CD4-positive, alpha-beta T cell treated with Interleukin-15 for 1 hour (primary cell): ENCODE measurements at regions not wholly inside any gene's neighbourhood (a gene's known extent, or its start where the extent isn't known, plus 50 kb on each side); places are given as distances from the start of the nearest gene placed in this dataset.

Source experiments
- DNase-seq: peaks from one replicate; pipeline ENCODE4 v3.0.0-alpha.2; 2020

DNA sequence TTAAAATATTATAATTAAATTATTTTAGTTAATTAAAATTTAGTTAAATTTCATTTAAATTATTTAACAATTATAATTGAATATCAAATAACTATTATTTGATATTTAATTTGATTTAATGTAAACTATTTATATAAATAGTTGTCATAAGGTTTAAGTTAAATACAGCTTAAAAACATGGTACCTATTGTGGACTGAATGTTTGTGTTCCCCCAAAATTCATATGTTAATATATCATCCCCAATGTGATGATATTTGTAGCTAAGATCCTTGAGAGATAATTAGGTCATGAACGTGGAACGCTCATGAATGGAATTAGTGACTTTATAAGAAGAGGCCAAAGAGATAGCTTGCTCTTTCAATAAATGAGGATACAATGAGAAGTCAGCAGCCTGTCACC lies 505.7 kb upstream of the LRATD1 start:
- DNase-seq = no peak

DNA sequence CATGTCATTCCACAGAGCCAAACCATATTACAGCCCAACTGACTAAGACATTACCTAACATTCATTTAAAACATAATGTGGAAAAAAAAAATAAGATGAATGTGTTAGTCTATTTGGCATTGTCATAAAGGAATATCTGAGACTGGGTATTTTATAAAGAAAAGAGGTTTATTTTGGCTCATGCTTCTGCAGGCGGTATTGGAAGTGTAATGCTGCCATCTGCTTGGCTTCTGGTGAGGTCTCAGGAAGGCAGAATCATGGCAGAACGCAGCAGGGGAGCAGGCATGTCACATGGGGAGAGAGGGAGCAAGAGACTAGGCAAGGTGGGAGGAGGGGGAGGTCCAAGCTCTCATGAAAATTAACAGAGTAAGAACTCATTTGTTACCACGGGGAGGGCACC lies 504.8 kb upstream of the LRATD1 start:
- DNase-seq = no peak

DNA sequence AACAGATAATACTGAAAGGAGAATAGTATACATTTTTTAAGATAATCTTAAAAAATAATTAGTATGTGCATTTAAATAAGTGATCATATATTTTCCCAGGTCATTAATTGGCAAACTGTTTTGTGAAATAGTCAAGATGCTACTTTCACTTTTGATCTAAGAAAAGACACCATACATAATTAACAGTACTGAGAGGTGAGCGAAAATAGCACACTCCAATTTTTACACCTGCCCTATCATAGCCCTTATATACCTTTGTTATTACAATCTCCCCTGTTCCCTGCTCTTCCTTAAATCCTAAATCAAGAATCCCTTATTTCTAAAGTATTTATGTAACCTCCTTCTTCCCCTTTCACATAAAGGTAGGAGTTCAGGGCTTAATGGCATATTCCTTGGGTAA lies 500.1 kb upstream of the LRATD1 start:
- DNase-seq = no peak

DNA sequence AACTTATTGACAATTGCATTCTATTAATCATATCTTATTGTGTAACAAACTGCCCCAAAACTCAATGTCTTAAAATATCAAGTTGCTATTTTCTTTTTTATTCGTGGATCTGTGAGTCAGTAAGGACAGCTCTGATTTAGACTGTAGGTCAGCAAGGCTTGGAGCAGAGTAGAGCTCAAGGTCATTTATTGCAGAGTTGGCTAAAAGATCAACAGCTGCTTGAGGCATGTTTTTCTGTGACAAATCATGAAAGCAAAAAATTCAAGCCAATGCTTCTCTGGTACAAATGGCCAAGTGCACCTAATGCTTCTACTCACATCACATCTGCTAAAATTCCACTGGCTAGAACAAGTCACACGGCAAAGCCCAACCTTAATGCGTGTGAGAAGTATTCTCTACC lies 497.7 kb upstream of the LRATD1 start:
- no peak for DNase-seq

DNA sequence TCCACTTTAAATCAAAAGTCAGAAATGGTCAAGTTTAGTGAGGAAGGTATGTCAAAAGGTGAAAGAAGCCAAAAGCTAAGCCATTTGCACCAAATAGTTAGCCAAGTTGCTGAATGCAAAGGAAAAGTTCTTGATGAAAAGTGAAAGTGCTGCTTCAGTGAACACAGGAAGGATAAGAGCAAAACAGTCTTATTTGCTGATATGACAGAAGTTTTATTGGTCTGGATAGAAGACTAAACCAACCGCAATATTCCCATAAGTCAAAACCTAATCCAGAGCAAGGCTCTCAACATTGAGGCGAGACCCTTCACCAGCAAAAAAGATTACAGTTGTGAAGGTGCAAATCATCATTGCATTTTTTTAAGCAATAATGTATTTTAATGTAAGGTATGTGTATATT lies 496.5 kb upstream of the LRATD1 start:
- no peak for DNase-seq

DNA sequence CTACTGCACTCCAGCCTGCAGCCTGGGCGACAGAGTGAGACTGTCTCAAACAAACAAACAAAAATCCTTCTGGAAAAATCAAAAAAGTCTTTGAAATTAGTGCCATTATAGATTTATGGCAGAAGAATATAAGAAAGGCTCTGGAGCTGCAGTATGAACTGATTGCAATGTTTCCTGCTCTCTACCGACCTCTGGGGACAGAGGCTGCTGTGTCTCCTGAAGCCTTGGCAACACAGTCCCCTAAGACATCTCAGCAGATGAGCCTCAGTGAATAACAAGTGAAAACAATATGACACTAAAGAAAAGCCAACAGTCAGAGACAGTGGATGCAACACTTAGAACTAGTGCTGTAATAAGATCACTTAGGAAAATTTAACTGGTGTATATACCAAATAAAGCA lies 494.9 kb upstream of the LRATD1 start:
- no peak for DNase-seq

DNA sequence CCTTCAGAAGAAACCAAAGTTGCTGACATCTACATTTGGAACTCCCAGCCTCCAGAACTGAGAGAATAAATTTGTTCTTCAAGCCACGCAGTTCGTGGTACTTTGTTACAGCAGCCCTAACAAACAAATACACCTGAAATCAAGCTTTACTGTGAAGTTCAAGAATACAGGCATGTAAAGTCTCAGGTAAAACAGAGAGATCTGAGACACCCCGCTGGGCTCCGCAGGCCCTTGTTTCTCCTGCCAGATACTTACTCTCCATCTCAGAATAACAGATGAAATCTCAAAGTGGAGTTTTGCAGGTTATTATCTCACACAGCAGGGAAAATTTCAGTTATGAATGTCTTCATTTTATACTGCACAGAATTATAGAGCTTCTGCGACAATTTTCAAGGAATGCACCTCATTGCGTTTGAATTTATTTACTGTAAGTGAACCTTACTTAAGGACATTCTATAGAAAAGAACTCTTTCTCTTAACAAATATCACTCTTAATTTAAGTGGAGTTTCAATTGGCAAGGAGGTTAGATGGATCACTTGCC lies 492.4 kb upstream of the LRATD1 start:
- no peak for DNase-seq

DNA sequence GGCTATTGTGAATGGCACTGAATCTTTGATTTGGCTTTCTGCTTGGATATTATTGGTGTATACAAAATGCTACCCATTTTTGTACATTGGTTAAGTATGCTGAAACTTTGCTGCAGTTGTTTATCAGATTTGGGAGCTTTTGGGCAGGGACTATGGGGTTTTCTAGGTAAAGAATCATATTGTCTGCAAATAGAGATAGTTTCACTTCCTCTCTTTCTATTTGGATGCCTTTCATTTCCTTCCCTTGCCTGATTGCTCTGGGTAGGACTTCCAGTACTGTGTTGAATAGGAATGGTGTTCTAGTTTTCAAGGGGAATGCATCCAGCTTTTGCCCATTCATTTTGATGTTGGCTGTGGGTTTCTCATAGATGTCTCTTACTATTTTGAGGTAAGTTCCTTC lies 489.1 kb upstream of the LRATD1 start:
- no peak for DNase-seq

DNA sequence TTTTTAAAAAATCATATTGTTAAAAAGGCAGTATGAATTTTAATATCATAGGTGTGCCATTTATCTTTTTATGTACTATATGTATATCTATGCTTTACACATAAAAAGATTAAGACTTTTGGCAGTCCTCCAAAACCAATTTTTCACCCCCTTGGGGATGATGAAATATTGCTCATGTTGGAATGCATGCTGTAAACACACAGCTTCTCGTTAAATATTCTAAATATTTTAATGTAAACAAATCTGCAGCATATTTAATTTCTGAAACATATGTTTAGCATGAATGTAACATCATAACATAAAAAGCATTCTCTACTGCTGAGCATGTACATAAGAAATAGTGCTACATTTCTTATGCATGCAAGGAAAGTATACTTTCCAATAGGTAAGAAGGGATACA lies 484.3 kb upstream of the LRATD1 start:
- DNase-seq = no peak

DNA sequence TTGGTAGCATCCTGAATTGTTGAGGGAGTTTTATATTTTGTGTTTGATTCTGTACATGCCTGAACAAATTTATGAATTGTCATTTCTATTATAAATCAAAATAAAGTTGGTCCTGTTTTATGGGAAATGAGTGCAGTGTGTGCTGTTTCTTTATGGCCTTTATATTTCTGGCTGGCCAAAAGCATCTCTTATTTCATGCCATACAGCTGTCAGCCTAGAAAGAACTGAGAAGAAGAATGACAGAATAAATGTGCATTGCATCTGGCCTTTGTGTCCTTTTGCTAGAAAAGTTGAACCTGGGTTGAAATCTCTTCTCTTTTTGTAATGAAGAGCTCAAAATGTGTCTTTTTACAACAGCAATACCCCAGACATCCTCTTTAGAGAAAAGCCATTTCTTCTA lies 474.7 kb upstream of the LRATD1 start:
- no peak for DNase-seq

DNA sequence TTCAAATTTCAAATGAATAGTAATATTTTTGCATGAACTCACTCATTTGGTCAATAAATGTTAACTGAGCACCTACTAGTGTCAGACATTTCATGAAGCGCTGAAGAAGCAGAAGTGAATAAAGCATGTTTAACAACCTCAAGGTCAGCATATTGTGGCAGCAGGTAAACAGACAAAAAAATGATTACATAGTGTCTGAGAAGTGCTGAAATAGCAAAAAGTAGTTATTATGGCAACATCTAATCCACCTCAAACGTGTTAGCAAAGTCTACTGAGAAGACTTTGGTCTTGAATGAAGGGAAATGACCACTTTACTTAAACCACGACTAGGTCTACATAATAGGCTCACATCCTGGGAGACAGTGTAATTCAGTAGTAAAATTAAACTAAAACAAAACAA lies 452.2 kb upstream of the LRATD1 start:
- no peak for DNase-seq

DNA sequence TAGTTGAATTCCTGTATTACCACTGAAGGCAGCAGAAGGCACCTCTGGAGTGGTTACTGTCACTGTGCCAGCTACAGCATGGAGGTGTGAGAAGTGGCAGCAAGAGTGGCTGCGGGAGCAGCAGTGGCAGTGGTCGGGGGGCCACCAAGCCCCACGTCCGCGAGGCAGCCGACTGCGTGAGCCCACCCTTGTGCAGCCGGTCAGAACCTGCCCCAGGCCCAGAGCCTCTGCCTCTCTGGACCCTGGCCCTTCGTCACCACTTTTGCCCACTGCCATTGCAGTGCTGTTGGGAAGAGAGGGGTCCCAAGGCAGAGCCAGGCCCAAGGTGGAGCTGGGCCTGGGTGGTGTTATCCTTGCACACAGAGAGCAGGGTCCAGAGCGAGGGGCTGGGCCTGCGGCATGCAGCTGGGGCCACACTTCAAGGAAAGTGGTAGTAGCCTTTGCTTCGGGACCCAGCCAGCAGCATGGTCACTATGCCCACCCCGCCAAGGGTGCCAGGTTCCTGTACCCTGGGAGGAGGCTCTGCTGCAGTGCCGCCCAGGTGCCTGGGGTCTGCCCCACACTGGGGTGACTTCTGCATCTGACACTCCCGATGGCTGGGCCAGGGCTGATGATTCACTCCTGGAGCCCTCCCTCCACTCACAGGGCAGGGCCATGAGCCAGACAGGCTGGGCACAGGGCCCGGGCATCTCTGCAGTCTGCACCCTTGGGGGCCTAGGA lies 450.1 kb upstream of the LRATD1 start:
- DNase-seq = no peak

DNA sequence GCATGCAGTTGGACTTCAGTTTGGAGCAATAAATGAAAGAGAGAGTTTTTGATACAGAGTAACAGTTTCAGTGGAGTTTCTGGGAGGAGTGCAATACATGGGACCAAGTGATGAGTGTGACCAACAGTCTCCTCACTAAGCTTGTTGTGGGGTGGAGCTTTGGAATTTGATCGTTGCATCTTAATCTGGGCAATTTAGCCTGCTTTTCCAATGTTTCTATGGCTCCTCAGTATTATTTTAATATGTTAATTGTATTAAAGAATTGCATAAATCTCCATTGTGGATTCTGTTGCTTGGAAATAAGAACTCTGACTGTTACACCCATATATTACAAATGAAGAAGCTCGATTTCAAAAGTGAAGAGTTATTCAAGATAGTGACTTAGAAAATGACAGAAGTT lies 446.6 kb upstream of the LRATD1 start:
- no peak for DNase-seq

DNA sequence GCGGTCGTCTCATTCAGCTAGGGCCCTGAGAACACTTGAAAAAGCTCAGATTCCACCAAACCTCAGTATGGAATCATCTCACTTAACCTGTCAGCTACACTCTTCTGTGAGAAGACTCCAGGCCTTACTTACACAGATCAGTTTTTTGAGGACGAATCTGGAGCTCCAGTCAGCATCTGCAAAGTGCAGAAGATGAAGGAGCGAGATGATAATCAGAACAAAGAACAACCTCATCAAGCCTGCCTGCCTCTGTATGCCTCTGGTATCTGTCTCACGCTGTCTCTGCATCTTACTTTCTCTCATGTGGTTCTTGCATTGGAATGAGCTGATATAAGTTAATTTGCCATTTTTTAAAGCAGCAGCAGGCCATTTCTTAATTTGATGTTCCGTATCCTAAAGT lies 444.1 kb upstream of the LRATD1 start:
- no peak for DNase-seq

DNA sequence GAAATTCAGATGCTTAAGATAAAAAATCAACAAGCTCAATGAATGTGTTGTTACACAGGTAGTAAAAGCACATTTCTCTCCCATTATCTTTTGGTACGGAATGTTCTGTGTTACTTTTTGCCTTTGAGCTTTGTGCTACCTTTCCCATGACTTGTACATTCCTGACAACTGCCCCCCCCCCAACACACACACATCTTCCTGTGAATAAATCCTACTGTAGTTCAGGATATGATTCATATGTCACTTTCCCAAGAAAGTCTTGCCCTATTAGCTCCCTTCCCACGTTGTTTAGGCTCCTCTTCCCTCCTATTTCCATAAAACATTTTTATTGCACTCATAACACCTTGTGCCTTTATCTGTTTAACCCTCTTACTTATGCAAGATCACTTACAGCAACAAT lies 442.6 kb upstream of the LRATD1 start:
- DNase-seq = no peak

DNA sequence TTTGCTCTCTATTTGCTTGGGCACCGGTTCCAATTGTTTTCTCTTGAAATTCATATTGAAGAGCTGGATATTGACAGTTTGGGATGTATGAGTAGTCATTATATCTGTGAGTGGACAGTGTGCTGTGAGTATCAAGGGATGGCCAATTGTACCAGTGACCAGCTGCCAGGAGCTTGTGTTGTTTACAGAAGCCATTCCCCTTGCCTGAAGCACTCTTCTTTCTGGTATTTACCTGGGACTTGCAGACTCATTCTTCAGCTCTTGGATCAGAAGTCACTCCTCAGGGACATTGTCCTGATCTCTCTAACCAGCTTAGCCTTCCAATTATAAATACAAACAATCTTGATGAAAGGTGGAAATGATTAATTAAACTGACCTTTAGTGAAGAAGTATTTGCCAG lies 438.3 kb upstream of the LRATD1 start:
- DNase-seq = no peak

DNA sequence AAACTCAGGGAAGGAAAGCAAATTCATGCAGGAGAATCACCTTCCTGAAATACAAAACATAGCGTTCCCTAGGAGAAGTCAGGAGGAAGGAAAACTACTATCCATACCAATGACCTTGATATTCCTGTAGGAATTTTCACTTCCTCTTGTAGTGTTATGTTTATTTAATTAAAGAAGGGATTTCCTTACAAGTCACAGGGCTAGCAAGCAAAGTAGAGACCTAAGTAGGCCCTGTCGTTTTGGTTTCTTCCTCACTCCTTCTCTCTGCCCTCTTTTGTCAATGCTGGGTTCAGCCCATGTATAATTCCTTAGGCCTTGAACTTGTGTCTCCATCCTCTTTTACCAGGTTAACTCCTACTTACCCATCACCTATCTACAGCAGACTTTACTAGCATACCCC lies 435.2 kb upstream of the LRATD1 start:
- no peak for DNase-seq

DNA sequence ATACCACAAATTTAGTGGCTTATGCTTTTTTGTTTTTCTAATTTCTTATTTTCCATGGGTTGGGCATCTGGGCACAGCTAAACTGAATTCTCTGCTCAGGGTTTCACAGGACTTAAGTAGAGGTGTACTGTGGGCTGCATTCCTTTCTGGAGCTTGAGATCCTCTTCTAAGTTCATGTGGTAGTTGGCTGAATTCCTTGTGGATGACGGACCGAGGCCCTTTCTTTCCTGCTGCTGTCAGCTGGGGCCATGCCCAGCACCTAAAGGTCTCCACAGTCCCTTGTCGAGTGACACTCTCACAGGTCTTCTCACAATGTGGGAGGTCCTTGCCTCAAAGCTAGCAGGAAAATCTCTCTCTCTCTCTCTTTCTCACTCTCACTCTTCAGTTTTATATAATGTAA lies 433.5 kb upstream of the LRATD1 start:
- DNase-seq = no peak

DNA sequence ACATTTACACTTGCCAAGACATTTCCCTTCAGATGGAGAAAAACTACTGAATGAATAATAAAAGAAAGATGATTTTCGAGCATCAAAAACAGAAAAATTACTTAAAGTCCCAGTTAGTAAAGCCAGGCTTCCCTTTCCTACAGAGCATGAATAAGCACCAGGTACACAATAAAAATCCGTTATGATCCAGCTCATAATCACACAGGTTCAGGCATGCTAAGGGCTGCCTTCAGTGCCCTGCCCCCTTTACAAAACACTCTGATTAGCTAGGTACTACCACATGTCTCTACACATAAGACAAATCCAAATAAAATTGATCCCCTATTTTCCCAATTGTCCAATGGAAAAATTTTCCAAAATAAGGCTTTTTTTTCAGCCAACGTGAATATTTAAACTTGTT lies 413.2 kb upstream of the LRATD1 start:
- no peak for DNase-seq

DNA sequence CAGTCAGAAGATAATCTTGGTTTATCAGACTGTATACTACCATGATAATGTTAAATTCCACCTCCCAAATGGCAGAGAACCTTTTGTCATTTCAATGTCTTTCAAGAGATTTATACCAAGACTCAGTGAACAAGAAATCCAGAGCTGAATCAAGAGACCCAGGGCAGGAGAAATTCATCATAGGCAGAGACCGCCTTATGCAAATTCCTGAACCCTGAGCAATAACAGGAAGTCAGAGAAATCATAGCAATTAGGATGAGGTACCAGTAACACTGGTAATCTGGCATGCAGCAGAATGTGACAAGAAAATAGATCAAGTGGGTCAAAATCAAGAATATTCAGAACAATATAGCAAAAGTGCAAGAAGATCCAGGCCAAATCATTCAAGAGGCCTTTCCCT lies 412.4 kb upstream of the LRATD1 start:
- no peak for DNase-seq

DNA sequence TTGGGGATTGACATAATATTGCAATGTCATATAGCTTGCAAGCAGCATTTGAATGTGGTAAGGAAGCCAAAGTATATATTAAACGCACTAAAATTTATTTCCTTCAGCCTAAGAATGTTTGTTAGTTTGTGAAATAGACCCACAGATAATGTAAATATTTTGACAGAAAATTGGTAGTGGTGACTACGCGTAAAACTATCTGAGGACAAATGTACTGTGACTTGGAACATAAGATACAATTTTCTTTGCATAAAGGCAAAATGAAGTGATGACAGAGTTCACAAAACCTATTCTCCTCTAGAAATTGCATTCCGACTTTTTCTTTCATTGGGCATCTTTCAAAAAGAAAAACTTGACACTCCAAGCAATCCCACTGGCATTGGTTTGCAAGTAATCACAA lies 411.1 kb upstream of the LRATD1 start:
- no peak for DNase-seq

DNA sequence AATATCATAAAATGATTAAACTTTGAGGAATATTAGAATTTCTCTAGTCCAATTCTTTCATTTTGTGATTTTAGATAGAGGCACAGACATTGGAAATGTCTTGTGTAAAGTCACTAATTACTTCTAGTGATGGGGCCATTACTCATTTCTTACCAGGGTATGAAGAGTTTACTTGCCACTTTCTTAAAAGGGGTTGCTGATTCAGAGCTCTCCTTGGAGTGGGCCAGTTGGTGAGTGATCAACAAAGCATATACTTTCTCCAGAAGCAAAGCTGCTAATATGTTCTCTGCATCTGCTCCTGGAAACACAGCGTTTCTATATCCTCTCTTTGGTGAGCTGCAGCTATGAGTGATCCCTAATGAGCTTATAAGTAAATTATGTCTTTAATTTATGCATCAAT lies 408.9 kb upstream of the LRATD1 start:
- no peak for DNase-seq

DNA sequence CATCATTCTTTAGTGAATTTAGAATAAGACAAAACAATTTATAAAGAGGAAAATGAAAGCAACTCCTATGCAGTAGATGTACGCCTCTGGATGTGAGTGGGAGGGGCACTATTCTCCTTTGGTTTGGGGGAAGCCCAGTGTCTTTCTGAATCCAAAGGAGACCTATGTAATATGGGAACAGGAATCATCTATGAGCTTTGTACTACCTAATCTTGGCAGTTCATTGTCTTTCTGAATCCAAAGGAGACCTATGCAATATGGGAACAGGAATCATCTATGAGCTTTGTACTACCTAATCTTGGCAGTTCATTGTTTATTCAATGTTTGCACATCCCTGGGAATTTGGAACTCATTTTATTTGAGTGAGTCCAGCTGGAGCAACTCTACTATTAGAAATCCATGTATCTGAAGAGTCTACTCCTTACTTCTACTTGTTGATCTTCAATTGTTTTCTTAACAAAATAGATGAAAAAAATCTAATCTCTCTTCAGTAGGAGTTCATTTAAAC lies 401.1 kb upstream of the LRATD1 start:
- DNase-seq = no peak

DNA sequence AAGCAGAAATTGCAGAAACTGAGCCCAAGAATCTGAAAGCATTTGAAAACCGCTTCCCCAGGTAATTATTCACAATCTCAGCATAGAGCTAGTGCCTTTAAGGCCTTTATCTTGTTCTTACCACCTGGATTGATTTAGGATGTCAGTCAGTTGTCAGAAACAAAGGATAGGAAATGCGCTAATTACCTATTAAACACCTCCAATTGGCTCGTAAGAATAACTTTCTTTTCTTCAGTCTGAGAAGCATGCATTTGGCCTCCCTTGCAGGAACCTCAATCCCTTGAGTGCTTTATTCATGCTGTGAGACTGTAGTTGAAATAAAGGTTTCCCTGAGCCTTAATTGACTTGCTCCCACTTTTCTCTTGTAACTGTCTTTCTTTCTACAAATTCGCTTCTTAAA lies 400.3 kb upstream of the LRATD1 start:
- no peak for DNase-seq

DNA sequence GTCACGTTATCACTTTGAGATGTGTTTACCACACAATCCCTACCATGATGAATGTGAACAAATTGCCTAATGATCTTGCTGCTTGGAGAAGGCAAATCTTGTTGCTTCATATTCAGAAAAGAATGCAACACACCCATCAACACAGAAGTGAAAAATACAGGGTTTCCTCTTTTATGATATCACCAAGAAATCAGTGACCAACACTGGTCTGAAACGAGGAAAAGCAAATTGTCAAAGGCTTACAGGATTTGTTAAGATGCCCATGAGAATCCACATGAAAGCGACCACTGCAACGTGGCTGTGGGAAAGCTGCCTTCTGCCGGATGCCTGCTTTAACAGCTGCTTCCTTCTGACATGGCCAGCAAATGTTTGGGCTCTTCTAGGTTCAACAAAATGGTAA lies 397.6 kb upstream of the LRATD1 start:
- no peak for DNase-seq
